Upper lobe of left lung (tissue), 4 donors: ENCODE measurements at regions not wholly inside any gene's neighbourhood (a gene's known extent, or its start where the extent isn't known, plus 50 kb on each side); places are given as distances from the start of the nearest gene placed in this dataset.

Source experiments
- EP300 ChIP-seq, 4 donors: sonication (generic); formaldehyde crosslinking; IDR thresholded peaks; one replicate each; pipeline ENCODE4 v1.5.1; 2017; ENCODE audit warnings: antibody characterized with exemption in 4 of 4, control low read depth in 2 of 4
- POLR2AphosphoS5 ChIP-seq, 2 donors: sonication (generic); formaldehyde crosslinking; IDR thresholded peaks; one replicate each; pipeline ENCODE4 v1.5.1; 2017; ENCODE audit warnings: antibody characterized with exemption in 2 of 2
- TF ChIP-seq, protein P1 (sequence below), 6 experiments: fragments of 450-650 bp in 4 of 6; fragments of 200-600 bp in 2 of 6; sonication (generic) in 2 of 6; IDR thresholded peaks; one replicate each; pipeline ENCODE4 v1.5.1; 2016 to 2019; ENCODE audit warnings: antibody characterized with exemption in 6 of 6

GRCh38 chr3:26068890-26069289, 279.0 kb downstream of the OXSM start:
- TF ChIP-seq, protein P1, sequence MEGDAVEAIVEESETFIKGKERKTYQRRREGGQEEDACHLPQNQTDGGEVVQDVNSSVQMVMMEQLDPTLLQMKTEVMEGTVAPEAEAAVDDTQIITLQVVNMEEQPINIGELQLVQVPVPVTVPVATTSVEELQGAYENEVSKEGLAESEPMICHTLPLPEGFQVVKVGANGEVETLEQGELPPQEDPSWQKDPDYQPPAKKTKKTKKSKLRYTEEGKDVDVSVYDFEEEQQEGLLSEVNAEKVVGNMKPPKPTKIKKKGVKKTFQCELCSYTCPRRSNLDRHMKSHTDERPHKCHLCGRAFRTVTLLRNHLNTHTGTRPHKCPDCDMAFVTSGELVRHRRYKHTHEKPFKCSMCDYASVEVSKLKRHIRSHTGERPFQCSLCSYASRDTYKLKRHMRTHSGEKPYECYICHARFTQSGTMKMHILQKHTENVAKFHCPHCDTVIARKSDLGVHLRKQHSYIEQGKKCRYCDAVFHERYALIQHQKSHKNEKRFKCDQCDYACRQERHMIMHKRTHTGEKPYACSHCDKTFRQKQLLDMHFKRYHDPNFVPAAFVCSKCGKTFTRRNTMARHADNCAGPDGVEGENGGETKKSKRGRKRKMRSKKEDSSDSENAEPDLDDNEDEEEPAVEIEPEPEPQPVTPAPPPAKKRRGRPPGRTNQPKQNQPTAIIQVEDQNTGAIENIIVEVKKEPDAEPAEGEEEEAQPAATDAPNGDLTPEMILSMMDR (IDR thresholded peaks at IDR 0.05), result no peak
- TF ChIP-seq POLR2AphosphoS5 (IDR thresholded peaks at IDR 0.05), result no peak
- TF ChIP-seq EP300 (IDR thresholded peaks at IDR 0.05), result no peak
